ENCODE measurements at regions not wholly inside any gene's neighbourhood (a gene's known extent, or its start where the extent isn't known, plus 50 kb on each side); places are given as distances from the start of the nearest gene placed in this dataset.

GRCh38 chr10:90986136-90986760 lies 65.4 kb upstream of the ANKRD1 start:
- TF ChIP-seq CTCF (IDR thresholded peaks at IDR 0.05) (no peak), POLR2A (IDR thresholded peaks at IDR 0.05) (no peak), POLR2AphosphoS5 (IDR thresholded peaks at IDR 0.05; ENCODE audit: insufficient read depth in 1 of 2, low read depth in 1 of 2) (no peak)

Data from vagina (tissue), 2 donors.